CD4-positive, alpha-beta T cell treated with Interleukin-6 at 100 ng/mL for 8 hours (primary cell): ENCODE measurements at regions not wholly inside any gene's neighbourhood (a gene's known extent, or its start where the extent isn't known, plus 50 kb on each side); places are given as distances from the start of the nearest gene placed in this dataset.
"Not testable (repeated sequence)": the region's sequence is repeated elsewhere in the genome, so short reads cannot be mapped to it uniquely, and the experiment has no call there.

ENCODE experiments used
- DNase-seq: peaks from one replicate; pipeline ENCODE4 v3.0.0-alpha.2; 2020; ENCODE audit warnings: mixed read lengths, low spot score

DNA sequence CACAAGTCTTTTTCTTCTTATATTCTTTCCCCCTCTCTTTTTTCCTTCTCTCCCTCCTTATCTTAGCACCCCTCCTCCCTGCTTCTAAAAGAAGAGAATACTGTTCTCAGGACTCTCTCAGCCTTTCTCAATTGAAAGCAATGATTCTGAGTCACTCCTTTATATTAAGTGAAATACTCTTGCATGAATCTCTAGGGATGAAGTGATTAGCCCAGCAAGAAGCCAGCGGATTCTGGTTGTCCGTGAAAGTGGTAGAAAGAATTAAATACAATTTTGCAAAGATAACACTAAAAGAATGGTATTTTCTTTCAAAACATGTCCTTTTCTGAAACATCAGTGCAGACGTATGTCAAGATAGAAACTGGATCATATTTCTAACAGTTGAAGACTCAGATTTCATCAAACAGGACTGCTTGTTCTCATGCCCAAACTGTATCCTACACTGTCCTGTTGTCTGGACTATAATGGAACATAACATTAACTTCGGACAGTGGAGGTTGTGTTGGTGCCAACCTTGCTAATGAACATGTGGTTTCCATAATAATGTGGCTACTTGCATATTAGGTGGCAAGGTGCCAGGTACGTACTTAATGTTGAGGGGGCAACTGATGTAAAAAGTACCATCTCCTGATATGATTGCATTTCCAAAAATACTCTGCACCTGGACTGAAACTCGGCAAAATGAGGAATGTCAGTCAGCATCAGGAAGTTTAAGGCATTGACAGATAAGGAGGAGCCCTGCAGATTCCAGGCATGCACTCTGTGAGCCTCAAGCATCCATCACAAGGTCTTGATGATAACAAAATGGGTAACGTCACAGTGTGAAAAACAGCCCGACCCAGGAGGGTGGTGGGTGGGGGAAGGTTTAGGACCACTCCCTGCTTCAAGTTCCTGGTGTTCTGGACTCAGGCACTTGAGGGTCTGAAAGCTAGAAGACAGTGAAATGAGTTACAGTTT lies 357.2 kb downstream of the DLEU7 start:
- no peak for DNase-seq

DNA sequence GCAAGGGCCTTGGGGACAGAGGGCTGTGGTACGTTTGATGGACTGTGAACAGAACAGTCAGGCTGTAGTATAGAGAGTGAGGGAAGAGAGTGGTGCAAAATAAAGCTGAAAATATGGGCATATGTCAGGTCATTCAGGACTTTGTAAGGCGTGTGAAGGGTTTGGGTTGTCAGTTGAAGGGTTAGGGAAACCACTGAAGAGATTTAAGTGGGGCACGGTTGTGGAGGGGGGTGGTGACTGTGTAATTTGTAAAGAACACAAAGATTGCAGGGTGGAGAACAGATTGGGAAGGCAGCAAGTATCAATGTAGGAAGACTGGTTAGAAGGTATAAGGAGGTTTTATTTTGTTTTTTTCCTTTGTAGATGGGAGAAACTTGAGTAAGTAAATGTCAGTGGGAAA lies 349.8 kb downstream of the DLEU7 start:
- no peak for DNase-seq

DNA sequence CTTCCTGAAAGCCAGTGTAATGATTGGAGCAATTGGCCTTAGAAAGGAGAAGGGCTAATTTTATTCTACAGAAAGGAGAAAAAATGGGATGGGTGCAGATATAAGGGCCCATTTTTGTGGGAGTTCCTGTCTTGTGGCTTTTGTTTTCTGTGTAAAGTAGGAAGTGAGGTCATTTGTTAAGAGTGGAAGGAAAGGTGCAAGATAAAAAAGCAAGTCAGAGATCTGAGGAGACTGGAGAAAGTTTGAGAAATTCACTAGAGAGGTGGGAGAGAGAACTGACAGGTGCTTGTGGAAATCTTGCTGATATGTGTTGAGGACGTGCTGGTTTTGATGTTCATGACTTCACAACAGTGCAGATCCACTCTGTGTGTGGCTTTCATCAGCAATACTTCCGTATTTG lies 349.4 kb downstream of the DLEU7 start:
- DNase-seq = no peak

DNA sequence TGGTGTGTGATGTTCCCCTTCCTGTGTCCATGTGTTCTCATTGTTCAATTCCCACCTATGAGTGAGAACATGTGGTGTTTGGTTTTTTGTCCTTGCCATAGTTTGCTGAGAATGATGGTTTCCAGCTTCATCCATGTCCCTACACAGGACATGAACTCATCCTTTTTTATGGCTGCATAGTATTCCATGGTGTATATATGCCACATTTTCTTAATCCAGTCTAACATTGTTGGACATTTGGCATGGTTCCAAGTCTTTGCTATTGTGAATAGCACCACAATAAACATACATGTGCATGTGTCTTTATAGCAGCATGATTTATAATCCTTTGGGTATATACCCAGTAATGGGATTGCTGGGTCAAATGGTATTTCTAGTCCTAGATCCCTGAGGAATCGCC lies 340.3 kb downstream of the DLEU7 start:
- not testable (repeated sequence) for DNase-seq

DNA sequence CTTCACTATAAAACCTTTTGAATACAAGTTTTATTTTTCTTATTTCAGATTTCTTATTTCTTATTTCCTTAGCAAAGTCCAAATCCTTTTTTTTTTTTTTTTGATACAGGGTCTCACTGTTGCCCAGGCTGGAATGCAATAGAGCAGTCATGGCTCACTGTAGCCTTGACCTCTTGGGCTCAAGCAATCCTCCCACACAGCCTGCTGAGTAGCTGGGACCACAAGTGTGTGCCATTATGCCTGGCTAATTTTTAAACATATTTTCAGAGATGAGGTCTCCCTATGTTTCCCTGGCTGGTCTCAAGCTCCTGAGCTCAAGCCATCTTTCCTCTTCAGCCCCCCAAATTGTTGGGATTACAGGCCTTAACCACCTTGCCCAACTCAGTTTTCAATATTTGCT lies 334.3 kb downstream of the DLEU7 start:
- no peak for DNase-seq

DNA sequence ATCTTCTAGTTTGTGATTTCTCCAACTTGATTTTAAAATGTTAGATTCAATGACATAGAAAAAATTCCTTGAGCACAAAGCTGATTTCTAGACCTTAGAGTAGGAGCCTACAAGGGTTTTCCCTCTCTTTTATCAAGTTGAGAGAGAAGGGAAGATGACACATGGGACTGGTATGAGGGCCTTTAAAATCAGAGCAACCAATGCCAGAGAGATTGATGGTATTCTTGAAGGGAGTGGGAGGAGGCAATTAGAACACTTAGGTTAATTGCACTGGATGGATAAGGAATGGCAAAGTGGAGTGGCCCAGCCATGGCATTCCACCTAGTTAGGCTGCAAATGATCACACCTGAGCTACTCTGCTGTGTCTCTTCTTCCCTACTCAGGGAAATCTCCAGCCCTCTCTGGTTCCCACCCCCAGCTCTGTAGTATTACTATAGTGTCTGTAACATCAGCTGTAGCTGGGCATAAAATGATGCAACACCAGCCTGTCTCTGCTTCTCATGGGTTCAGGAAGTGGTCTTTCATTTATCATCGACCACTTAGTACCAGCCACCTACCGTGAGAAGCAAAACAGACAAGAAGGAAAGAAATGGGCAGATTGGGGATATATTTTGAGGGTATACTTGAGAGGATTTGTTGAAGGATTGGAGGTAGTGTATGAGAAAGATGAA lies 333.6 kb downstream of the DLEU7 start:
- no peak for DNase-seq

DNA sequence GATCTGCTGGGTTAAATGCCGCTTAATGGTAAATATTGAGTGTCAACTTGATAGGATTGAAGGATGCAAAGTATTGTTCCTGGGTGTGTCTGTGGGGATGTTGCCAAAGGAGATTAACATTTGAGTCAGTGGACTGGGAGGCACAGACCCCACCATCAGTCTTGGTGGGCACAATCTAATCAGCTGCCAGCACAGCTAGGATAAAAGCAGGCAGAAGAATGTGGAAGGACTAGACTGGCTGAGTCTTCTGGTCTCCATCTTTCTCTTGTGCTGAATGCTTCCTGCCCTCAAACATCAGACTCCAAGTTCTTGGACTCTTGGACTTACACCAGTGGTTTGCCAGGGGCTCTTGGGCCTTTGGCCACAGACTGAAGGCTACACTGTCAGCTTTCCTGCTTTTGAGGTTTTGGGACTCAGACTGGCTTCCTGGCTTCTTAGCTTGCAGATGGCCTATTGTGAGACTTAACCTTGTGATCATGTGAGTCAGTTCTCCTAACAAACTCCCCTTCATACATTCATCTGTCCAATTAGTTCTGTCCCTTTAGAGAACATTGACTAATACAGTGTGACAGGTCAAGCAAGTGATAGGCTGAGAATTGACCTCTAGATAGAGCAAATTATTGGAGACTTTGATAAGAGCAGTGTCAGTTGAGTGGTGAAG lies 332.5 kb downstream of the DLEU7 start:
- not testable (repeated sequence) for DNase-seq

DNA sequence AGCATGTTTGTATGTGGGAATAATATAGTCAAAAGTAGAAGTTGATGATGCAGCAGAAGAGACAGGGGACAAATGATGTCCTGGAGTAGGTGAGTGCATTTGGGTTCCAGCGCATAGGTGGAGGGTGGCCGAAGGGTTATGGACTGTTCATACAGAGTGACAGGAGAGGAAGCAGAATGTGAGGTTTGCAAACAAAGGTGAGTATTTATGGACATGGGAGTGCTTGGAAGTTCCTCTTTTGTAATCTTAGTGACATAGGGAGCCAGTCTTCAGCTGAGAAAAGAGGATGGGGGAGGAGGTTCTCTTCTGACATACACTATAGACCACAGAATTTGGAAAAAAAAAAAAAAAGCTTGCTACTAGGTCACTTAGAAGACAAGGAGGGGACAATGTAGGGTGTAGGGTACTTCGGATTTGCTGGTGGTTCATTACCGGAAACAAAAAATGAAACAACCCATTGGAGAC lies 331.6 kb downstream of the DLEU7 start:
- no peak for DNase-seq

DNA sequence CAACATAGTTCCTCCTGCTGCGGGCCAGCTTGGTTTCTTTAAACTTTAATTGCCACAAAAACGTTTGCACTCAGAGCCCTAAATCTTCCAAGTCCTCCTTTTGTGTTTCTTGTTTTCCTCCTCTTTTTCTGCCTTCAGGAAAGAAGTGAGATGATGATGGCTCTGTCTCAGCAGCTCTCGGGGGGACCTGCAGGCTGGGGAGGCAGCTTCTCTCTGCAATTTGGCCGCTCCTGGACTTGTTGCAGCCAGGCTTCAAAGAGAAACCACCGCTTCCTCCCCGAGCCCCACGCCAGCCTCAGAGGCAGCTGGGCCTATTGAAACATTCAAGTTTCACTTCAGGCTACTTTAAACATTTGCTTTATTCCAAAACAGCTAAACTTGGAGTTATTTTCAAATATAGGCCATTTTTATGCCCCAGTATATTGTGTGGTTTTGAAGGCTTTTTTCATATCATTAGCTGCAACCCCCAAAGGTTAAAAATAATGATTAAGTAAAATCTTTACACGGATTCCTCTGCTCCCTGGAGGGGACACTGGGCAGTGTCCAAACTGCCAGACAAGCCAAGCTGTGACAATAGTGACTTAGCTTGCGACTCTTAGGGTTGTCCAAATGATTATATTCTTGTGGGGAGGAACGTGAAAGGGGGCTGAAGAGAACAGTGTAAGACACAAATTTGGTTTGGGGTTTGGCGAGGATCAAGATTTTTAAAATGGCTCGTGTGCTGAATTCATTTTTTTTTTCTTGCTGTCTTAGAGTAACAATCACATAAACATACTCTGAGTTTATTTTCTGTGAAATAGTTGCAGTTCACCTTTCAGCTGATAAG lies 330.8 kb downstream of the DLEU7 start:
- peak; percentile 55 for DNase-seq

DNA sequence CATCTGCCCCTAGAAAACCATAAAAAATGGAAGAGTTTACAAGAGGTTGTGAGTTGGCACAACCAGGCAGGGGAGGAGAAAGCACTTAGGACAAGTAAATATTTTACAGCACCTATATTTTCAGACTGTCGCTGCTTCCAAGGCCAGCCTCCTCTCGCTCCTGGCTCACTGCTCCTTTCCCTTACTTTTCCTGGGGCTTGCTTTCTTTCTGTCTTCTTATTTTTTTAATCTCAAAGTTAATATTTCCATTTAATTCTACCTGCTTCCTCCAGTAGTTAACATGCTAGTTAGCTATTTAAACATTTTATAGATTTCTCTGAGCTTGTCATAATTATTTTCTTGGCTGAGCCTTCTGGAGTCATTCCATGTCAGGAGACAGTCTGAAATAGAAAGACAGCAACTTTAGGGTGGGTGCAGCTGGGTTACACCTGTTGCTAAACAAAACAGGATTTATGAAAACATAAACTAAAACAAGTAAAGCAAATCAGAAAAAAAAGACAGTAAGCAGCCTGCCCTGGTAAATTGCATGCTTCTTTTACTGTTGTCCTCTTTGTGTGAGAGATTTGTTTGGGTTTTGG lies 330.1 kb downstream of the DLEU7 start:
- no peak for DNase-seq

DNA sequence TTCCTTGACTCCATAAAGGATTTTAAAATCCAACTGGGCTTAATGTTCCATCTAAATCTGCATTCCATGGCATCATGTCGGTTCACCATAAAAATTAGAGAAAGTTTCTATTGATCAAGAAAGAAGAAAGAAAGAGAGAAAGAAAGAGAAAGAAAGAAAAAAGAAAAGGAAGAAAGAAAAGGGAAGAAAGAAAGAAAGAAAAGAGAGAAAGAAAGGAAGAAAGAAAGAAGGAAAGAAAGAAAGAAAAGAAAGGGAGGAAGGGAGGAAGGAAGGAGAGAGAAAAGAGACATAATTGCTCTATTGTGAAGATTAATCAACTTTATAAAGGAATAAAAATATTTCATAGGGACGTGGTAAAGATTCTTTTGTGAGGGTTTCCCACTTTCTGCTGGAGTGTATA lies 329.2 kb downstream of the DLEU7 start:
- DNase-seq = no peak

DNA sequence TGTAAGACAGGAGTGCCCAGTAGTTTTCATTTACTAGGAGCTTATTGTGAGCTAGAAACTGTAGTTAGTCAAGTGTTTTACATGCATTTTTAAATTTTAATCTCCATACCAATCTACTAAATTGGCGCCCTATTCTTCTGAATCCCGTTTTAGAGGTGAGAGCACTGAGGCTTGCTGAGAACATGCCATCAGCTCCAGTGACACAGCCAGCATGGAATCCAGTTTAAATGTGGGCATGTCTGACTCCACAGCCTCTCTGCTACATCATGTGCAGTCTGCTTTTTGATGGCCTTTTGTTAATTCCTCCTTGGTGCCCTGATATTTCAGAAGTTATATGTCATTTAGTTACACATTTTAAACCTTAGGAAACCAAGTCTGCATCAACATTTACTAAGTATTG lies 325.4 kb downstream of the DLEU7 start:
- DNase-seq = no peak

DNA sequence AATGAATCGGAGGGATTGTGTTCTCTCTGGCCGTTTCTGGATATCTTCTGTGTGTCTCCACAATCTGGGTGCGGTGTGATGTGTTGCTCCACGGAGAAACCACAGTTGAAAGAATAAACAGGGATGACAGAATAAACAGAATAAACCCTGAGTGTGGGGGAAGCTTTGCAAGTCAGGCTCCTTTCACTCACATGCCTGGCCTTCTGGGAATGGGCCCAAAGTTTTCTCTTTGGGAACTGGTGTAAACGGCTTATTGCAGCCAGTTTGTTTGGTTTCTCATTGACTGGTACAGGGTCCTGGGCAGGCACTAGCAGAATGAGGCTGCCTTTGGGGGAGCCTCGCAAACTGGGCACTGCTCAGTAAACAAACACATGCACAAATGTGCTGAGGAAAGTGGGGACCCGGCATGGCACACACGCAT lies 324.7 kb downstream of the DLEU7 start:
- DNase-seq = no peak

DNA sequence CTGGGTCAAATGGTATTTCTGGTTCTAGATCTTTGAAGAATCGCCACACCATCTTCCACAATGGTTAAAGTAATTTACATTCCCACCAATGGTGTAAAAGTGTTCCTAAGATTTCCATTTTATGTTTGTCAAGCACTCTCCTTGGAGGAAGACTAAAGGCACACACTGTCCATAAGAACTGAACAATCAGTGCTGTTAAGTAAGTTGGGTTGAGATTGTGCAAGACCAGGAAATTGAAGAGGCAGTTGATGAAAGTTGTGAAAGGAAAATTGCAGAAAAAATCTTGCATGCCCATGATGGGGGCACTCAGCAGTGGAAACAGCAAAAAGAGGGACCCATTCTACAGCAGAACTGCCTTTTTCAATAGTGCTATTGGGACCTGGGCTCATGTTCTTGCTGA lies 323.6 kb downstream of the DLEU7 start:
- no peak for DNase-seq

DNA sequence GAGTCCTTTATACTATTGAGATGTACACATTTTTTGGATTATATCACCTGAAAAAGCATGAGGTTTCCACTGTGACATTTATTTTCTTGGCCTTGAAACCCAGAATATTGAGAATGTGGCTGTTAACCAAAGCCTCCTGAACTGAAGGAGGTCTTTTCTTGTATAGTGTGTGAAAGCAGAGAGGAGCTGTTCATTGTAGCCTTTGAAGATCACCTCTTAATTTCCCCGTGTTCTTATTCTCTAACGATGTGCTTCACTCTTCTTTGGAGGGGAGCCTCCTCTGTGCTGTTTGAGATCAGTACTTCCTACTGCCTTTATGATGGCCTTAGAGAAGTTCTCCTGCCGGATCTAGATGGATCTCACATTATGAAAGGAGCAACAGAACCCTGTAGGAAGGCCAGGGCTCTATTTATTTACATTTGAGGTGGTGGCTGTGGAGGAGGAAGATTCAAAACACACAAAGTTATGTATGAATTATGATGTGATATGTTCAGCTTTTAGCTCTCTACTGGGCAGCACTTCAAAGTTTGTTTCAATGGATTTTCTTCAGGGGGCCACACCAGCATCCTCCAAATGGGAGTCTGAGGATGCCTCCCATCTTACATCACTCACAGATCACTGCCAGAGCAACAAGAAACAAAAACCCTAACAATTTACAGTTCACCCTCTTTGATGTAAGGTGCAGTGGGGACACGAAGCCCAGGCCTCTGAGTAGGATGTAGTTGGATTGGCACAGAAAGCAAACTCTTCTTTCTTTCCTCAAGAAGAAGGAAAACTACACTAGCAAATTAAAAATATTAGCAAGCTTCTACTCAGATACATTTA lies 322.3 kb downstream of the DLEU7 start:
- no peak for DNase-seq

DNA sequence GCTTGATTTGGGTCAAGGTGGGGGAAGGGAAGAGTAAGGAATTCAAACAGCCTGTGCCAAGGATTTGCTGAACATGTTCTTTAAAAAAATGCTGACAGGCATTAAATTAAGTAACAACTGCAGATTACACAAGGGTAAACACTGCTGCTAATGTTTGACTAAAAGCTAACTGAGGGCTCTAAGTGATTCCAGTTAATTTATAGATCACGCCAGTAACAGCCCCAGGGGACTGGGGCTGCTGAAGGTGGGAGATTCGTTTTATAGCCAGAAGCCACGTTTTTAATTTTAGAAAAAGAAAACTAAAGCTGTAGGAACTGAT lies 321.7 kb downstream of the DLEU7 start:
- DNase-seq = no peak

DNA sequence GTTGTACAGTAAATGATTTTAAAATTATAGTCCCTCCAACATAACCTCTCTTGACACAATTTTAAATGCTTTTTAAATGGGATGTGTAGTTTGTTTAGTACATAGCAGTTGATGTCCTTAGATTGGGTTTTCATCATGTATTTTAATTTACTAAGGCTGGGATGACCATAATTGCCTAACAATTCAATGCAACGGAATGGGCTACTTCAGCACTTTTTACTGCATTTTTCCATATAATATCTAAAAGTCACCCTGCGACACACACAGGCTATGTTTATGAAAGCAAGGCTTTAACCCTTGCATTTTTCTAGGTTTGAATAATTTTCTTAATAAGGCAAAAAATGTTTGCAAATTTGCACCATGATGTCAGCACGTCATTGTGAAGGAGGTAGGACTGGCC lies 321.0 kb downstream of the DLEU7 start:
- DNase-seq = no peak

DNA sequence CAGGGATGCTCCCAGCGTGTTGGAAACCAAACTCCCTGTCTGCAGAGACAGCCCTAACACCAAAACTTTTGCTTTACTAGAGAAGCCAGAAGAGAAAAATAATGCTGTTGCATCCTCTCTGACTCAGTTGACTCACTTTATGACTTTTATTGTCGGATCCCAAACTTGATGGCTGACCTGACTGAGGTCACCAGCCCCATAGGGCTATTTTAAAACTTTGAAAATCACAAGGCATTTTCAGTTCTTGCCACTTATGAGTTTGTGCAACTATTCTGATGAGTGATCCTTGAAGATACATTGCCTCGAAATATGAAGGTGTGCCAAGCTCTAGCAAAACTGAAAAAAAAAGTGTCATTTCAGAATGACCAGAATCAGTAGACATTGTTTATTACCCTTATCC lies 320.2 kb downstream of the DLEU7 start:
- DNase-seq = no peak

DNA sequence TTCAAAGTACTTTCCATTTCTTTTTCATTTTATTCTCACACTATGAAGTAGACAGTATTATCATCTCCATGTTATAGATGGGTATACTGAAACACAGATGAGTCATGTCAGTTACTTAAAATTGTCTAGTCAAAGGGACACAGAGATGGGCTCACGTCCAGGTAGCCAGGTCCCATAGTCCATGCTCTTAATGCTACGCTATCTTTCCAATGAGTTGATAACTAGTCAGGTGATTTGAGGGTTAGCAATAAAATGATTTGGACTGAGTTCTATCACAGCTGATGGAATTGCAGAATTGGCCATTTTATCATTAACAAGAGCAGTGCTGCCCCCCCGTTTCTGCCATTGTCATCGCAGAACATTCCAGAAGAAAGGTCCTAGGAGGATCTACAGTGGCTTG lies 318.9 kb downstream of the DLEU7 start:
- no peak for DNase-seq

DNA sequence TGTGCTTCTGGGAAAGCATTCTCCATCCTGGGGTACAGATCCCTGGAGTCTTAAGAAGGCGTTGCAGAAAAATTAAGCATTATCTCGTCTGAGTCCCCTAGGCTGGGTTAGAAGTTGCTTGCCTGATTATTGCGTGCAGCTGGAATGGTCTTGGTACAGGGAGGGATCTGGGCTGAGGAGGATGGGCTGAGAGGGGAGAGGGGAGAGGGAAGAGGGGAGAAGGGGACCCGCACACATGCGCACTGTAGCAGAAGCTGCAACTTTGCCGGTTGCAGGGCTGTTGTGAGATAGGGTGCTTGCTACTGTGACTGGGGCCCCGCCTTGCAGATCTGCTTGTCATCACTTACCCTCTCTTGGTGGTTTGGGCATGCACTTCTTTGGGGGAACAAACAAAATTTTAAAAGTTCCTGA lies 316.8 kb downstream of the DLEU7 start:
- DNase-seq = no peak

DNA sequence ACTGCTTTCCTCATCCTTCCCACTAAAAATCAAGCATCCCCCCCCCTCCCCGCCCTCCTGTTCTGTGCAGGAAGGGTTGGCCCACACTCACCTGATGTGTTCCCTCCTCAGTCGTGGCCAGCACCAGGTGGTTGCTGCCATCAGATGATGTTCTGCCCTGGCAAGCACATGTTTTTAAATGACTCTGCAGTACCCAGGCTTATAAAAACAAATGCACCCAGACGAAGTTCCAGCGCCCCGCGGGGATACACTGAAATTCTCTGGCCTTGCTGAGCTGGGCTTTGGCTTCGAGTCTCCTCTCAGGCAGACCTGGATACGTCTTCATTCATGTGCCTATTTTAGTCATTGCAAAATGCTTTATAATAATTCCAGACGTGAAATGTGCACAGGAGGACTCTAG lies 316.3 kb downstream of the DLEU7 start:
- no peak for DNase-seq
